Progenitor cell of endocrine pancreas (in vitro differentiated cells): ENCODE measurements at regions not wholly inside any gene's neighbourhood (a gene's known extent, or its start where the extent isn't known, plus 50 kb on each side); places are given as distances from the start of the nearest gene placed in this dataset.

Source experiments
- DNase-seq: peaks from one replicate; pipeline ENCODE4 v3.0.0; 2021; ENCODE audit warnings: low spot score; ENCODE audit not compliant: unreplicated experiment
- H3K27ac Mint-ChIP-seq: 2 replicates; pipeline ENCODE4 v1.8.0; 2021; ENCODE audit warnings: mild to moderate bottlenecking, moderate library complexity, mixed read lengths
- H3K27me3 Mint-ChIP-seq: 2 replicates; pipeline ENCODE4 v1.8.0; 2021; ENCODE audit warnings: mixed read lengths
- H3K36me3 Mint-ChIP-seq: 2 replicates; pipeline ENCODE4 v1.8.0; 2022; ENCODE audit warnings: mixed read lengths; ENCODE audit not compliant: insufficient read depth
- H3K4me1 Mint-ChIP-seq: 2 replicates; pipeline ENCODE4 v1.8.0; 2021; ENCODE audit warnings: low read depth, mixed read lengths
- H3K4me3 Mint-ChIP-seq: 2 replicates; pipeline ENCODE4 v1.8.0; 2021; ENCODE audit warnings: low read depth, mild to moderate bottlenecking, moderate library complexity, mixed read lengths
- H3K9me3 Mint-ChIP-seq: 2 replicates; pipeline ENCODE4 v1.8.0; 2021; ENCODE audit warnings: low read depth, mixed read lengths
- CTCF ChIP-seq: fragments of 200-600 bp; sonication (generic); IDR thresholded peaks from one replicate; pipeline ENCODE4 v1.5.0; 2021; ENCODE audit warnings: antibody characterized with exemption, mild to moderate bottlenecking; ENCODE audit not compliant: unreplicated experiment

GRCh38 chr6:165184192-165184979, 125.0 kb downstream of the C6orf118 start:
- Mint-ChIP-seq H3K27ac (no peak overlapping the region), H3K4me3 (no peak overlapping the region), H3K27me3 (no peaks in the 10 kb centered on the region), H3K4me1 (peaks cover 12% of the 10 kb centered on the region), H3K9me3 (peaks cover 3% of the 10 kb centered on the region), H3K36me3 (no peaks in the 10 kb centered on the region)
- no peak for DNase-seq
- TF ChIP-seq CTCF = no peak

DNA sequence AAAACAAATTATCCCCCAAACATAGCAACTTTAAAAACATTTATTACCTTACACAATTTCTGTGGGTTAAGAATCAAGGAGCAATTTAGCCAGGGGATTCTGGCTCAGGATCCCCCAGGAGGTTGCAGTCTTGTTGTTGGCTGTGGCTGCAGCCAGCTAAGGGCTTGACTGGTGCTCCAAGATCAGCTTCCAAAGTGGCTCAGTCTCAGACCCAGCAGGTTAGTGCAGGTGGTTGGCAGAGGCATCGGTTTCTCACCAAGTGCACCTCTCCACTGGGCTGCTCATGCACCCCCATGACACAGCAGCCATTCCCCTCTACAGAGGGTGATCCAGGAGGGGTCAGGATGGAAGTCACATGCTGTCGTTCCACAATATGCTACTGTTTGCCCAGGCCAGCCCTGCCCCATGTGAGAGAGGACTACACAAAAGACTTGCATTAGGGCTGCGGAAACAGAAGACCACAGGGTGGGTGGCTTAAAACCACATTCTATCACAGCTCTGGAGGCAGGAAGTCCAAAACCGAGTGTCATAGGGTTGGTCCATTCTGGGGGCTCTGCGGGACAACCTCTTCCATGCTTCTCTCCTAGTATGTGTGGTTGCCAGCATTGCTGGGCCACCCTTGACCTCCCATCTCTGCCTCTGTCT, 125.8 kb downstream of the C6orf118 start:
- Mint-ChIP-seq H3K4me1 (peaks cover 12% of the 10 kb centered on the region), H3K27me3 (no peaks in the 10 kb centered on the region), H3K27ac (no peak overlapping the region), H3K9me3 (peaks cover 3% of the 10 kb centered on the region), H3K4me3 (no peak overlapping the region), H3K36me3 (no peaks in the 10 kb centered on the region)
- no peak for DNase-seq
- no peak for TF ChIP-seq CTCF

DNA sequence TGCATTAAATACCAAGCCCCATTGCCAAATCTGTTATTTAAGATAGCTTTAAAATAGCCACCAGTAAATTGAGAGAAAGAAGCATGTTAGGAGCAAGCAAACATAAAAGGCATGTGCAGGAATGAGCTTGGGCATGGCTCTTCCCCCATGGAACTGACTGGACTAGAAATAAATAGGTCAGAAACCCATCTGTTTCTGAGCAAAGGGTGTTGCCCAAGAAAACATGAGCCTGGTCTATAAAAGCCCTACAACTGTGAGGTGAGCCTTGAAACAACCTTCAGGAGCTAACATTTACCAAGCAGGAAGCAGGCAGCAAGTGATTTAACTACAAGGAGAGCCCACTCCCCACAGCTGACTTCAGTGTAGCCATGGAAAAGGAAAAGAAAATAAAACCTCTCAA, 126.3 kb downstream of the C6orf118 start:
- Mint-ChIP-seq H3K27ac (no peak overlapping the region), H3K9me3 (peaks cover 3% of the 10 kb centered on the region), H3K36me3 (no peaks in the 10 kb centered on the region), H3K4me1 (peaks cover 14% of the 10 kb centered on the region), H3K27me3 (no peaks in the 10 kb centered on the region), H3K4me3 (no peak overlapping the region)
- no peak for DNase-seq
- TF ChIP-seq CTCF = no peak

DNA sequence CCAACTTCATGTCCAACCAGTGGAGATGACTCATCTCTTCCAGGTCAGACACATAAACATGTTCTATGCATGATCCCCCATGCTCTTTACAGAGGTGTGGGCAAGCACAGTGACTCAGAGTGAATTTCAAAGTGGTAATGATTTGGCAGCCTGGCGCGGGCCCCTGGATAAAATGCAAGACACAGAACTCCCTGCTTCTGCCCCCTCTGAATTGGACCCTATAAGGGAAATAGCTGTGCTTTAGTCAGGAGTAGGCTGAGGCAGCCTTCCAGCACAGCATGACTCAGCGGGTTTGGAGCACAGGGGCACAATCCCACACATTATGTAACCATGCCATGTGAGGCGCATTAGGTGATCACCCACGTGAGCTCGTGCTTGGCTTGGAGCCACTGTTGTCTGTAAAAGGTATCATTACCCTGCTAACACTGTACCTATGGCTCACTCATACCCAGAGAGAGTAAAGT, 127.4 kb downstream of the C6orf118 start:
- DNase-seq = no peak
- H3K9me3 Mint-ChIP-seq = peaks cover 3% of the 10 kb centered on the region
- no peak overlapping the region for H3K4me3 Mint-ChIP-seq
- TF ChIP-seq CTCF = no peak
- peaks cover 13% of the 10 kb centered on the region for H3K4me1 Mint-ChIP-seq
- H3K27ac Mint-ChIP-seq = no peak overlapping the region
- H3K36me3 Mint-ChIP-seq = no peaks in the 10 kb centered on the region
- no peaks in the 10 kb centered on the region for H3K27me3 Mint-ChIP-seq

- no peak for DNase-seq
- Mint-ChIP-seq H3K27me3 (no peaks in the 10 kb centered on the region), H3K27ac (no peak overlapping the region), H3K9me3 (peaks cover 10% of the 10 kb centered on the region), H3K4me1 (peaks cover 2% of the 10 kb centered on the region), H3K36me3 (no peaks in the 10 kb centered on the region), H3K4me3 (no peak overlapping the region)
- no peak for TF ChIP-seq CTCF
Observed at GRCh38 chr6:165178056-165178455, 131.3 kb downstream of the C6orf118 start.
